GM21528 (cell line): ENCODE measurements at regions not wholly inside any gene's neighbourhood (a gene's known extent, or its start where the extent isn't known, plus 50 kb on each side); places are given as distances from the start of the nearest gene placed in this dataset.
A peak's percentile ranks its signal among the peaks of the same experiment; 100 is the strongest.

Experiments
- ATAC-seq: cut with Tn5 transposase; IDR thresholded peaks from one replicate; pipeline ENCODE4 v1.9.1; 2021; ENCODE audit warnings: mild to moderate bottlenecking, moderate library complexity; ENCODE audit not compliant: unreplicated experiment, low FRiP score

- ATAC-seq: no peak
These were observed 84.7 kb upstream of the ADGRF1 start for GRCh38 chr6:47126647-47127391.

GRCh38 chr6:47118611-47119010 lies 76.5 kb upstream of the ADGRF1 start:
- ATAC-seq: no peak

GRCh38 chr6:47117314-47117713 lies 75.2 kb upstream of the ADGRF1 start:
- ATAC-seq: no peak

- no peak for ATAC-seq
These were observed 74.5 kb upstream of the ADGRF1 start for GRCh38 chr6:47116606-47117005.

- no peak for ATAC-seq
These were observed 74.0 kb upstream of the ADGRF1 start for GRCh38 chr6:47116086-47116485.

- ATAC-seq: no peak
These were observed 72.3 kb upstream of the ADGRF1 start for GRCh38 chr6:47114460-47114859.

- ATAC-seq: no peak
These were observed 70.2 kb upstream of the ADGRF1 start for GRCh38 chr6:47112317-47112716.

GRCh38 chr6:47111685-47112084 lies 69.6 kb upstream of the ADGRF1 start:
- no peak for ATAC-seq

GRCh38 chr6:47109281-47109680 lies 67.1 kb upstream of the ADGRF1 start:
- ATAC-seq: no peak

GRCh38 chr6:47106721-47107197 lies 64.6 kb upstream of the ADGRF1 start:
- ATAC-seq: no peak

GRCh38 chr6:47106216-47106615 lies 64.1 kb upstream of the ADGRF1 start:
- no peak for ATAC-seq

- no peak for ATAC-seq
These were observed 63.5 kb upstream of the ADGRF1 start for GRCh38 chr6:47105469-47106178.

GRCh38 chr6:47103931-47104330 lies 61.8 kb upstream of the ADGRF1 start:
- no peak for ATAC-seq

- ATAC-seq: no peak
These were observed 60.2 kb upstream of the ADGRF1 start for GRCh38 chr6:47102331-47102730.

GRCh38 chr6:47098570-47098993 lies 56.5 kb upstream of the ADGRF1 start:
- ATAC-seq: no peak

- peak; percentile 84 for ATAC-seq
These were observed 55.2 kb upstream of the ADGRF1 start for GRCh38 chr6:47097092-47097945.

- no peak for ATAC-seq
These were observed 54.2 kb upstream of the ADGRF1 start for GRCh38 chr6:47096211-47096895.

- ATAC-seq: no peak
These were observed 52.3 kb upstream of the ADGRF1 start for GRCh38 chr6:47094241-47094925.

- ATAC-seq: no peak
These were observed 51.0 kb upstream of the ADGRF1 start for GRCh38 chr6:47093169-47093568.
